Hepatocyte (in vitro differentiated cells): ENCODE measurements at regions not wholly inside any gene's neighbourhood (a gene's known extent, or its start where the extent isn't known, plus 50 kb on each side); places are given as distances from the start of the nearest gene placed in this dataset.

ENCODE experiments used
- DNase-seq: peaks from one replicate; pipeline ENCODE4 v3.0.0-alpha.2; 2016; ENCODE audit warnings: low spot score
- H2AFZ ChIP-seq: fragments of 200-600 bp; sonication (generic); 2 replicates; pipeline ENCODE4 v1.6.0; 2016; ENCODE audit warnings: antibody characterized with exemption, mild to moderate bottlenecking
- H3K27ac ChIP-seq: fragments of 200-600 bp; sonication (generic); 2 replicates; pipeline ENCODE4 v1.5.1; 2016; ENCODE audit warnings: mild to moderate bottlenecking
- H3K27me3 ChIP-seq: fragments of 200-600 bp; sonication (generic); 2 replicates; pipeline ENCODE4 v1.6.1; 2016
- H3K36me3 ChIP-seq: fragments of 200-600 bp; sonication (generic); replicated peaks from 2 replicates; pipeline ENCODE4 v1.5.1; 2016; ENCODE audit warnings: low read depth; ENCODE audit not compliant: insufficient read depth
- H3K4me1 ChIP-seq: fragments of 200-600 bp; sonication (generic); 2 replicates; pipeline ENCODE4 v1.5.1; 2016; ENCODE audit warnings: mild to moderate bottlenecking, moderate library complexity; ENCODE audit not compliant: insufficient read depth
- H3K4me2 ChIP-seq: fragments of 200-600 bp; sonication (generic); 2 replicates; pipeline ENCODE4 v1.6.0; 2016
- H3K4me3 ChIP-seq: fragments of 200-600 bp; sonication (generic); 2 replicates; pipeline ENCODE4 v1.5.1; 2016; ENCODE audit warnings: mild to moderate bottlenecking
- H3K79me2 ChIP-seq: fragments of 200-600 bp; sonication (generic); 2 replicates; pipeline ENCODE4 v1.6.0; 2017; ENCODE audit warnings: mild to moderate bottlenecking
- H3K9me2 ChIP-seq: fragments of 200-600 bp; sonication (generic); replicated peaks from 2 replicates; pipeline ENCODE4 v1.6.0; 2017; ENCODE audit warnings: mild to moderate bottlenecking; ENCODE audit not compliant: insufficient read depth
- H3K9me3 ChIP-seq: fragments of 200-600 bp; sonication (generic); 2 replicates; pipeline ENCODE4 v1.5.1; 2016; ENCODE audit warnings: low read depth, mild to moderate bottlenecking
- H4K20me1 ChIP-seq: fragments of 200-600 bp; sonication (generic); 2 replicates; pipeline ENCODE4 v1.6.0; 2016; ENCODE audit warnings: mild to moderate bottlenecking; ENCODE audit not compliant: insufficient read depth, poor library complexity, severe bottlenecking
- CTCF ChIP-seq: fragments of 200-600 bp; sonication (generic); IDR thresholded peaks from 2 replicates; pipeline ENCODE4 v1.5.1; 2016; ENCODE audit warnings: antibody characterized with exemption, mild to moderate bottlenecking; ENCODE audit not compliant: poor library complexity
- EZH2 ChIP-seq: fragments of 200-600 bp; sonication (generic); IDR thresholded peaks from 2 replicates; pipeline ENCODE4 v1.6.1; 2016; ENCODE audit warnings: antibody characterized with exemption, mild to moderate bottlenecking, borderline replicate concordance
- EZH2phosphoT487 ChIP-seq: fragments of 200-600 bp; sonication (generic); IDR thresholded peaks from one replicate; pipeline ENCODE4 v1.6.1; 2018; ENCODE audit warnings: antibody characterized with exemption, mild to moderate bottlenecking, low read depth, moderate library complexity; ENCODE audit not compliant: unreplicated experiment, severe bottlenecking
- WGBS: methylation state at CpG from one replicate; pipeline ENCODE4 v1.1.6; 2016; ENCODE audit warnings: low lambda C conversion rate; ENCODE audit errors: missing lambda C conversion rate; 5-methylcytosine and 5-hydroxymethylcytosine counted together

DNA sequence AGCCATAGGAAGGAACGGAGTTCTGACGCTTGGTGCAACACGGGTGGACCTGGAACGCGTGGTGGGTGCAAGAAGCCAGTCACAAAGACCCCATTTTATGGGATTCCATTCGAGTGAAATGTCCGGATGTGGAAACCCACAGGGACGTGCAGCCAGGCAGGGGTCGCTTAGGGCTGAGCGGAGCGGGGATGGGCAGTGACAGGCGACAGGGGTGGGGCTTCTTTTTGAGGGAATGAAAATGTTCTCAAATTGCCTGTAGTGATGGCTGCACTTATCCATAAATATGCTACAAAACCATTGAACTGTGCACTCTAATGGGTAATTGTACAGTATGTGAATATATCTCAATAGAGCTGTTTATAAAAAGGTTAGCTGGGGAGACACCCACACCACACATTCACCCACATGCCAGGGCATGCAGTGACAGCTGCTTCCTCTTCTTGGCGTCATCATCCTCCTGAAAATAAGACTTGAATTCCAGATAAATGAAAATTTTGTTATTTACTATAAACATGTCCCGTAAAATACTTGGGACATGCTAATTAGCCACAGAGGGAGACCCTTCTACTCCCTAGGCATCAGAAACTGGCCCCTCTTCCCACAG is 71.3 kb upstream of the OLFM1 start:
- Histone ChIP-seq H3K4me3 (no peak overlapping the region), H3K27ac (no peak overlapping the region), H3K27me3 (peaks cover 5% of the 10 kb centered on the region), H3K4me2 (no peak overlapping the region), H2AFZ (no peak overlapping the region), H3K9me3 (no peaks in the 10 kb centered on the region), H3K9me2 (no peaks in the 10 kb centered on the region), H3K79me2 (no peaks in the 10 kb centered on the region), H3K4me1 (no peaks in the 10 kb centered on the region), H4K20me1 (no peaks in the 10 kb centered on the region), H3K36me3 (no peaks in the 10 kb centered on the region)
- WGBS = 83% methylated on average over 14 of the region's 14 CpGs
- TF ChIP-seq CTCF (no peak), EZH2phosphoT487 (no peak), EZH2 (no peak)
- no peak for DNase-seq

DNA sequence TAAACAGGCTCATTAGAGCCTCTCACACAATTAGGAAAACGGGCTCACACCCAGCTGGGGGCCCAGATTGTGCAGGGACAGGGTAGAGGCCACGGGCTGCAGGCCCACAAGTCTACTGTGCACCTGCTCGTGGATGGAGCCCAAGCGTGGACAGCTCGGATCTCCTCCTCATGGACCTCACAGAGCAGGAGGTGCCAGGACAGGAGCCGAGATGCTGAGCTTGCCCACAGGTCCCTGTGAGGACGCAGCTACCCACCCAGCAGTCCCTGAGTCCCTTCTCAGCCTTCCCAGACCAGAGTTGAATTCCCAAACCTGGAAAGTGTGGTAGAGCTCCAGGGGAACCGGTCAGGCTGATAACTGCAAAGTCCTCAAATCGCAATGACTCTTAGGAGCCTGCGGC is 70.6 kb upstream of the OLFM1 start:
- no peaks in the 10 kb centered on the region for H3K9me2 ChIP-seq
- H3K79me2 ChIP-seq = no peaks in the 10 kb centered on the region
- no peak for DNase-seq
- no peak for TF ChIP-seq EZH2phosphoT487
- no peak for TF ChIP-seq EZH2
- no peak for TF ChIP-seq CTCF
- H2AFZ ChIP-seq = no peak overlapping the region
- H3K4me2 ChIP-seq = no peak overlapping the region
- no peaks in the 10 kb centered on the region for H4K20me1 ChIP-seq
- H3K9me3 ChIP-seq = no peaks in the 10 kb centered on the region
- no peak overlapping the region for H3K4me3 ChIP-seq
- H3K4me1 ChIP-seq = no peaks in the 10 kb centered on the region
- 90% methylated on average over 10 of the region's 10 CpGs for WGBS
- no peak overlapping the region for H3K27ac ChIP-seq
- no peaks in the 10 kb centered on the region for H3K36me3 ChIP-seq
- H3K27me3 ChIP-seq = peaks cover 5% of the 10 kb centered on the region

DNA sequence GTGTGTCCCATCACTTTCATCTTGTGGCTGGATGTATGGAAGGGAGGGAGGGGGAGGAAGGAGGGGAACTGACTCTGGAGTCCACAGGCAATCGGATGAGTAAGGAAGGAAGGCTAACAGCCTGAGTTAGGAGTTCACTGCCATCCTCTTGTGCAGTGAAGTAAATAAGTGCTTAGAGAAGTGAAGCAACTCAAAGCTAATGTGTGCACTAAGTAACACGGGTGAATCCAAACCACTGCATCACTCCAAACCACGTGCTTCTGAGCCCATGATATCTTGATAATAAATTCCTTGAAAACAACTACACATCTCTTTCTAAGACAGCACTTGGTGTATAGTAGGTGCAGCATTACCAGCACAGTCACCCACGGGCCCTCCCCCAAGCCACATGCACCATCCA is 69.6 kb upstream of the OLFM1 start:
- Histone ChIP-seq H2AFZ (no peak overlapping the region), H3K4me1 (no peaks in the 10 kb centered on the region), H3K27me3 (peaks cover 5% of the 10 kb centered on the region), H3K9me2 (no peaks in the 10 kb centered on the region), H3K4me2 (no peak overlapping the region), H3K36me3 (no peaks in the 10 kb centered on the region), H3K27ac (no peak overlapping the region), H3K9me3 (no peaks in the 10 kb centered on the region), H4K20me1 (no peaks in the 10 kb centered on the region), H3K79me2 (no peaks in the 10 kb centered on the region), H3K4me3 (no peak overlapping the region)
- DNase-seq = no peak
- no peak for TF ChIP-seq EZH2
- TF ChIP-seq EZH2phosphoT487 = no peak
- TF ChIP-seq CTCF = no peak
- WGBS = 55% methylated on average over 4 of the region's 4 CpGs
